Suppressor macrophage treated with lipopolysaccharide for 4 hours (primary cell): ENCODE measurements at regions not wholly inside any gene's neighbourhood (a gene's known extent, or its start where the extent isn't known, plus 50 kb on each side); places are given as distances from the start of the nearest gene placed in this dataset.
"Not testable (repeated sequence)": the region's sequence is repeated elsewhere in the genome, so short reads cannot be mapped to it uniquely, and the experiment has no call there.

ENCODE experiments used
- DNase-seq: peaks from one replicate; pipeline ENCODE4 v3.0.0-alpha.2; 2020

GRCh38 chr5:124796495-124796894, 50.1 kb upstream of the ZNF608 start:
- DNase-seq = no peak

GRCh38 chr5:124797665-124798087, 51.2 kb upstream of the ZNF608 start:
- DNase-seq = no peak

GRCh38 chr5:124798890-124799289, 52.5 kb upstream of the ZNF608 start:
- no peak for DNase-seq

GRCh38 chr5:124801551-124801950, 55.1 kb upstream of the ZNF608 start:
- no peak for DNase-seq

GRCh38 chr5:124803617-124804323, 57.3 kb upstream of the ZNF608 start:
- no peak for DNase-seq

GRCh38 chr5:124806026-124806372, 59.6 kb upstream of the ZNF608 start:
- no peak for DNase-seq

- DNase-seq = no peak
These were observed 60.1 kb upstream of the ZNF608 start for GRCh38 chr5:124806373-124807077.

GRCh38 chr5:124808842-124809268, 62.4 kb upstream of the ZNF608 start:
- no peak for DNase-seq

GRCh38 chr5:124810396-124811006, 64.1 kb upstream of the ZNF608 start:
- no peak for DNase-seq

GRCh38 chr5:124812771-124813358, 66.4 kb upstream of the ZNF608 start:
- DNase-seq = no peak

- no peak for DNase-seq
These were observed 69.9 kb upstream of the ZNF608 start for GRCh38 chr5:124816381-124816780.

GRCh38 chr5:124819201-124819600, 72.8 kb upstream of the ZNF608 start:
- DNase-seq = no peak

- DNase-seq = no peak
These were observed 76.2 kb upstream of the ZNF608 start for GRCh38 chr5:124822647-124823046.

GRCh38 chr5:124823380-124823779, 76.9 kb upstream of the ZNF608 start:
- no peak for DNase-seq

GRCh38 chr5:124824637-124825158, 78.3 kb upstream of the ZNF608 start:
- DNase-seq = no peak

- no peak for DNase-seq
These were observed 79.0 kb upstream of the ZNF608 start for GRCh38 chr5:124825250-124825982.

GRCh38 chr5:124825983-124826337, 79.5 kb upstream of the ZNF608 start:
- DNase-seq = no peak

GRCh38 chr5:124828731-124829234, 82.3 kb upstream of the ZNF608 start:
- DNase-seq = no peak

GRCh38 chr5:124831687-124832240, 85.3 kb upstream of the ZNF608 start:
- DNase-seq = no peak

GRCh38 chr5:124832510-124832909, 86.1 kb upstream of the ZNF608 start:
- no peak for DNase-seq

GRCh38 chr5:124836314-124836713, 89.9 kb upstream of the ZNF608 start:
- not testable (repeated sequence) for DNase-seq

GRCh38 chr5:124839371-124839998, 93.0 kb upstream of the ZNF608 start:
- DNase-seq = no peak
